ENCODE measurements at regions not wholly inside any gene's neighbourhood (a gene's known extent, or its start where the extent isn't known, plus 50 kb on each side); places are given as distances from the start of the nearest gene placed in this dataset.
"Not testable (repeated sequence)": the region's sequence is repeated elsewhere in the genome, so short reads cannot be mapped to it uniquely, and the experiment has no call there.

GRCh38 chr1:90864681-90865080 lies 147.6 kb upstream of the BARHL2 start:
- no peak for DNase-seq

- no peak for DNase-seq
Observed at GRCh38 chr1:90862782-90863181, 145.7 kb upstream of the BARHL2 start.

- not testable (repeated sequence) for DNase-seq
Observed at GRCh38 chr1:90861421-90861820, 144.3 kb upstream of the BARHL2 start.

DNA sequence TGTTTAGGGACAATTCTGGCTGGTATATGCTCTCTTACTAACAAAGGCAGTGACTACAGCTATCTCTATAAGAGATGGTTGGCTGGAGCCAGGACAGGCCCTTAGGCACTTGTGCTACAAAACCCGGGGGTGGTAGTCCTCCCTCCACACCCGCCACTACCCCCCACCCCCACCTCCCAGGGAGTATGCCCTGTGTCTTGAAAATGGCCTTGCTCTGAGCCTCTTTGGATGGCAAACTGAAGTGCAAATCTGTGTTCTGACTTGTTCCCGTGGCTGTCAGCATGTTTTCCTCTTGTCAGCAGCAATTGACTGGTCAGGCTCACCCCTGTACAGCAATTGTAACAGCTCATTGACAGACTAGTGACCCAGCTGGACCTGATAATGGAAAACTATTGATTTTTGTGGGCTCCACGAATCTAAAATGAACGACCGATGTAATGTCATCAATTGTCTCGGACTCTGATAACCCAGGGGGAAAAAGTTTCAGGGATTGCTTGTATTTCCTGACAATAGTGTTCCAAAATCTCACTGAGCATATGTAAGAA lies 139.4 kb upstream of the BARHL2 start:
- no peak for DNase-seq

GRCh38 chr1:90854397-90854924 lies 137.4 kb upstream of the BARHL2 start:
- no peak for DNase-seq

DNA sequence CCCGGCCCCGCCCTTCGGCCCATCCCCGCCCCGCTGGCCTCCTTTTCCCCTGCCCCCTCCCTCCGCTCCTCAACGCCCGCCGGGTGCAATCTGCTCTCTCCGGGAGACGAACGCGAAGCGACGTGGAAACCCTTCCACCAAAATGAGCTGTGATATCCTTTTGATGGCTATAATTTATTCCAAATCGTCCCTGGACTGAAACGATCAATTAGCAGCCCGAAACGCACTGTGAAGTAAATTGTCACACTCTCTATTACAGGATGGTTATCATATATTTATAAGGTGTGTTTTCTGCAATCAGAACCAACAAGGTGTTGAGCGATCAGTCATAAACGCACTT lies 134.6 kb upstream of the BARHL2 start:
- DNase-seq = no peak

DNA sequence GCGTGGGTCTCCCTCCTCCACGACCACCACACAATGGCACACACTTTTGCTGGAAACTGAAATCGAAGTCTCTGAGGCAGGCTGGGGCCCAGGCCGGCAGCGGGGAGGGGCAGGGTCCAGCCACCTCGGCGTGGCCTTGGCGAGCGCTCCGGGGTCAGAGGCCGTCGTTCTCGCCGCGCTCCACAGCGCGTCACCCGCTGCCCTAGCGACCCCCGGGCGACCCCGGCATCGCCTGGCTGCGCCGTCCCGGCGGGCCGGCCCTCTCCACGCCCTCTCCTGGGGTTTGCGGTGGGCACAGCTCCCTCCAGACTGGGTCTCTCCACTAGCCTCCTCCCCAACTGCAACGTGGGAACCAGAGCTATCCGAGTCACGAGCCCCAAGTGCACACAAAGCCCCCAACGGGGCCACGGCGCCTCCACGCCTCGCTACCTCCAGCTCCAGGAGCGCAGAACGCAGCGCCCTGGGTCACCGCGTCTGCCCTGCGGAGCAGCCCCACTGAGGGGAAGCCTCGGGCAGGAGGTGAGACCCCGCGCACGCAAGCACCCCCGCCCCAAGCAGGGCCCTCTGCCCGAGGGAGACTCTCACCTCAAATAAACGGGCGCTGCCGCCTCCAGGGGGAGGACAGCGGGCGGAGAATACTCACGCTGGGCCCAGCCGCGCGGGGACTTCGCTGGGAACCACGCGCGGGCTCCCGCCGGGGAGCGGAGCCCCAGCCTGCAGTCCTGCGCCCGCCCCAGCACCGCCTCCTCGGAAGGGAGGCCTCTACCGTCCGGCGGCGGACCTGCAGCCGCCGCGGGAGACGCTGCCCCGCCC lies 134.0 kb upstream of the BARHL2 start:
- DNase-seq = peak; percentile 19

GRCh38 chr1:90850181-90850897 lies 133.2 kb upstream of the BARHL2 start:
- DNase-seq = no peak

GRCh38 chr1:90841473-90841872 lies 124.4 kb upstream of the BARHL2 start:
- no peak for DNase-seq

- no peak for DNase-seq
Observed at GRCh38 chr1:90840352-90840751, 123.2 kb upstream of the BARHL2 start.

DNA sequence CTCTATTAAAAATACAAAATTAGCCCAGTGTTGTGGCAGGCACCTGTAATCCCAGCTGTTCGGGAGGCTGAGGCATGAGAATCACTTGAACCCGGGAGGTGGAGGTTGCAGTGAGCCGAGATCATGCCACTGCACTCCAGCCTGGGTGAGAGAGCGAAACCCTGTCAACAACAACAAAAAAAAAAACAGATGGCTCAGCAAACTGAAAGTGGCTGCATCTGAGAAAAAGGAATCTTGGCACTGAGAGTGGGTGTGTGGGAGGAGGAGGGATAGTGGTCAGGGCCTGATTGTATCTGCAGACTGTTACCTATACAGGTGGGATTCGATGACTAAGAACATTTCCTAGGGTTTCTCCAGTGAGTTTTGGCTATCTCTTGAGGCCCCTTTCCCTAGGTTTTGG lies 122.2 kb upstream of the BARHL2 start:
- no peak for DNase-seq

- DNase-seq = no peak
Observed at GRCh38 chr1:90838720-90839119, 121.6 kb upstream of the BARHL2 start.

DNA sequence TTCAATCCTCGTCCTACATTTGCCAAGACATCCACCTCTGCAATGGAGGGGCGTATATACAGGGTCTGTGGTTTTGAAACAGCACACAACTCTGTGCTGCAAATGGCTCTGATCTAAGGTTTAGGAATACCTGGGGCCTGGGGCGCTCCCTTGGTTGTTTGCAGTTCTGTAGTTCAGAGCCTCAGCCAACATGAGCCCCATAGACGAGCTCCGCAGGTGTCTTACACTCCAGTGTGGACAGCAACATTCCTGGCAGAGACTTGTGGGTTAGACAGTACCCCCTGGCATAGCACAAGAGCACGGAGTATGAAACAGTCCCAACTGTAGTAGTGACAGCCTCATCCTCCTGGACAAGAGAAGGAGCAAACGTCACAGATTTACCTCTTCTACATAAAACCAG lies 120.3 kb upstream of the BARHL2 start:
- DNase-seq = no peak

- DNase-seq = no peak
Observed at GRCh38 chr1:90836345-90836679, 119.2 kb upstream of the BARHL2 start.

DNA sequence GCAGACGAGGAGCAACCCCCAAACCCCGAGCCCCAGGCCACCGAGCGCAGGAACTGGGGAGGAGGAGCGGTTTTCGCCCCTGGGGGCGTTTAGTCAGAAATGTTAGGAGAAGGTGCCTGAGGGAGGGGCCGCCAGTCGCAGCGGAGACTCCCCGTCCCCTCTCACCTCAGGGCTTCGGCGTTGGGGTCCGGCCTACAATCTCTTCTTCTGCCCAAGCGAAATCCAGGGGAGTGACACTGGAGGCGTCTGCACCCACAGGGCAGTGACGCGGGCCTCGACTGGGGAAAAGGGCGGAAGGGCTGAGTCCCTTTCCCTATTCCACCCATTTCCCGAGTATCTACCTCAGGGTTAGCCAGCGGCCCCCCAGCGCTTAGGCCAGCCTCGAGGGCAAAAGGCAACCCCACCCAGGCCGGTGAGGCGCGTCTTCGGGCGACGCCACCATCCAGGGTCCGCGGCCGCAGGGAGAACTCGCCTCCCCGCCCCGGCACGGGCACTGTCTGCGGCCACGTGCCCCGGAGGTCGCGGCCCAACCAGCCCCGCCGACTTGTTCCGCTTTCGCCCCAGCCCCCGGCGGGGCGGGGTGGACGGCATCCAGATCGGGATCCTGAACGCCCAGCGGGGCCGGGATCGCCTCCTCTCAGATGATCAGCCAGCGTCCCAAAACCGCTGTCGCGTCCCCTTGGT lies 118.7 kb upstream of the BARHL2 start:
- DNase-seq = no peak

- no peak for DNase-seq
Observed at GRCh38 chr1:90834886-90835660, 118.0 kb upstream of the BARHL2 start.

DNA sequence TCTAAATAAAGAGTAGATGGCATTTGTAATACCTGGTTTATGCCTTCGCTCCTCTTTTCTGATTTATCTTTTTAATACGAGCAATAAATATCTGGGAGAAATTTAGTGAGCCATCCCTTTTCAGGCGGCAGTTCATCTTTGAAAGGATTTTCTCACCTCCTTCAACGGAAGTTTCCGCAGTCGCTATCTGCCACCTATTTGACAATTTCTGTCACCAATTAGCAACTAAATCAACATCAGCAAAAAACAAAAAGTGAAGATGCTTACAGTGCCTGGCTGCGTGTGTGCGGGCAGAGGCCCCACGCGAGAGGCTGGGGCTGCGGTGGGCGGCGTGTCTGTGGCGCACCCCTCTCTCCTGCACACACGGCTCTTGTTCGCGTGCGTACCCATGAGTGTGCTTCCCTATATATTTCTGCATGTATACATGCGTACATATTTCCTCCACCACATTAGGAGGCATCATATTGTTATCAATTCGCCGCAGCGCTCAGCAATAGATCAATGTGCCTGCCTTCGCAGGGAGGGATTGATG lies 117.3 kb upstream of the BARHL2 start:
- DNase-seq = no peak

DNA sequence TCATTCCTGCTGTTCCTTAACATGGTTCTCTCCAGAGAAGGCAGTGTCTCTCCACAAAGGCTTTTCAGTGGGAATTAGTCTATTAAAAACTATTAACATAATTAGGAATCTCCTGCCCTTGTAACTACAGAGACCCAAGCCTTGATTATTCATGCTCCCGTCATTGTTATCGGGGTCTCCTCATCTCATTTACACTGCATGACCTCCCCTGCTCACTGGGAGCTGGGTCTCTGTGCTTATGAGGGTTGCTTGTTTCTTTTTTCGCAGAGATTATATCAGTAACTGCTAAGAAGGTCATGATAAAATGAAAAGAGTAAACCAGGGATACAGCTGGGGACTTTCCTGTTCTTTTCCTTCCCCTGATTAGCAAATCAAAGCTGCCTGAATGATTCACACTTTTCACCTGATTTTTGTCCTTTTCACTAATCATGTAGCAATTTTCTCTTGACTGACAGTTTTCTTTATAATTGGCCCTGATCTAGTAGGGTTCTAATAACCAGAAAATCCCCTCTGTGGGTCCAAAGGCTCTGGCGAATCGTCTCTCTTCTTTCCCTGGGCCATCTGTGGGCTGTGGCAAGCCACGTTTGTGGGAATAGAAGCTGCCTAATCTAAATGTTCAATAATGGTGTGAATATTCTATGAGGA lies 116.5 kb upstream of the BARHL2 start:
- DNase-seq = no peak

DNA sequence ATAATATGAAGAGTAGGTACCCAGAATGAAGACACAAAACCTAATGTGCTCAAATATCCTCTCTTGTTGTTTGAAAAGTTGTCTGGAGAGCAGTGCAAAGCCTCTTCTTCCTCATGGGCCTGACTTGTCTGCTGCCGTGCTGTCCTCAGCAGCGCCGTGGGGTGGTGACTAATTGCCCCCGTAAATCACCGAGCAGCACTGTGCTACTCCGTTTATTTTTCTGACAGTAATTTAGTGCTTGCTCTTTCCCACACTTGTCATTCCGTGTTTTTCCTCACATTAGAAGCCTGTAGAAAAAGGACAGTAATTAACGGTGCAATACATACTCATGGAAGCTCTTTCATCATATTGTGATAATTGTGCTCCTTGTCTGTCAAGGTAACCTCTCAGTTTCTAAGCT lies 114.8 kb upstream of the BARHL2 start:
- no peak for DNase-seq

GRCh38 chr1:90826834-90827233 lies 109.7 kb upstream of the BARHL2 start:
- no peak for DNase-seq

- no peak for DNase-seq
Observed at GRCh38 chr1:90826024-90826423, 108.9 kb upstream of the BARHL2 start.

DNA sequence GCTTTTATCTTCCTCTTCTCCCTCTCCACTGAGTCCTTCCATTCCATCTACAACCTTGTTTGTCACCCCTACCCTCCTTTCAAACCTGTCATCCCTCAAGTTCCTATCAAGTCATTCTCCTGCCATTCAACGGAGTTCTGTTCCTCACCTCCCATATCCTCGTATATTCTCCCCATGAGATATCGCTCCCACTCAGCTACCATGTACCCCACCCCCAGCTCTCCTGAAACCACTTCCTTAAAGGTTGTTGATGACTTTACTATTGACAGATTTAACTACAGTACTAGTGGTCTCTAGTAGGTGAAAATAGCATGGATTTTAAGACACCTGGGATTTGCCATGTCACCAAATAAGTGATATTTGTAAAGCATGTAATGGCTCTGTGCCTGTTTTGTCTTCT lies 107.4 kb upstream of the BARHL2 start:
- DNase-seq = no peak
